Esophagus muscularis mucosa (tissue), 4 donors: ENCODE measurements at regions not wholly inside any gene's neighbourhood (a gene's known extent, or its start where the extent isn't known, plus 50 kb on each side); places are given as distances from the start of the nearest gene placed in this dataset.

Source experiments
- DNase-seq: peaks from one replicate; pipeline ENCODE4 v3.0.0-alpha.2; 2017; ENCODE audit errors: extremely low spot score
- H3K27ac ChIP-seq, 4 donors: fragments of 200-600 bp; sonication (generic); replicated peaks in 1 of 4; 1 replicate in 3 of 4; 2 replicates in 1 of 4; pipeline ENCODE4 v1.5.1; 2016 to 2019; ENCODE audit warnings: mild to moderate bottlenecking in 1 of 4
- H3K27me3 ChIP-seq, 4 donors: fragments of 200-600 bp; sonication (generic); one replicate each; pipeline versions ENCODE4 v1.5.1 to v1.6.0; 2016 to 2019
- H3K36me3 ChIP-seq, 4 donors: fragments of 200-600 bp; sonication (generic); one replicate each; pipeline ENCODE4 v1.5.1; 2016 to 2019
- H3K4me1 ChIP-seq, 4 donors: fragments of 200-600 bp; sonication (generic); one replicate each; pipeline ENCODE4 v1.5.1; 2016 to 2019
- H3K4me3 ChIP-seq, 4 donors: fragments of 200-600 bp; sonication (generic); 1 replicate in 2 of 4; 2 replicates in 2 of 4; pipeline ENCODE4 v1.5.1; 2016 to 2019; ENCODE audit warnings: mild to moderate bottlenecking in 4 of 4, moderate library complexity in 1 of 4
- H3K9me3 ChIP-seq, 4 donors: fragments of 200-600 bp; sonication (generic); 1 replicate in 3 of 4; 2 replicates in 1 of 4; pipeline ENCODE4 v1.5.1; 2016 to 2019
- EP300 ChIP-seq: sonication (generic); formaldehyde crosslinking; IDR thresholded peaks from one replicate; pipeline ENCODE4 v1.6.1; 2017; ENCODE audit warnings: antibody characterized with exemption
- POLR2A ChIP-seq: fragments of 450-650 bp; IDR thresholded peaks from one replicate; pipeline ENCODE4 v1.6.1; 2017; ENCODE audit warnings: antibody characterized with exemption, moderate library complexity, mild to moderate bottlenecking, low read depth
- POLR2AphosphoS5 ChIP-seq, 2 donors: sonication (generic); formaldehyde crosslinking; IDR thresholded peaks; one replicate each; pipeline ENCODE4 v1.6.1; 2017; ENCODE audit warnings: antibody characterized with exemption in 2 of 2
- WGBS: methylation state at CpG from one replicate; pipeline ENCODE4 v1.1.5; 2018; 5-methylcytosine and 5-hydroxymethylcytosine counted together
- intact Hi-C: fragments of 100-400 bp; cut with DNase I; formaldehyde crosslinking; loops from one replicate; pipeline ENCODE4 v1.15.1; 2023
- TF ChIP-seq, protein P1 (sequence below), 3 experiments: fragments of 200-600 bp in 2 of 3; fragments of 450-650 bp in 1 of 3; sonication (generic) in 2 of 3; IDR thresholded peaks; one replicate each; pipeline ENCODE4 v1.5.1; 2017 to 2019; ENCODE audit warnings: antibody characterized with exemption in 3 of 3, mild to moderate bottlenecking in 2 of 3, moderate library complexity in 1 of 3

DNA sequence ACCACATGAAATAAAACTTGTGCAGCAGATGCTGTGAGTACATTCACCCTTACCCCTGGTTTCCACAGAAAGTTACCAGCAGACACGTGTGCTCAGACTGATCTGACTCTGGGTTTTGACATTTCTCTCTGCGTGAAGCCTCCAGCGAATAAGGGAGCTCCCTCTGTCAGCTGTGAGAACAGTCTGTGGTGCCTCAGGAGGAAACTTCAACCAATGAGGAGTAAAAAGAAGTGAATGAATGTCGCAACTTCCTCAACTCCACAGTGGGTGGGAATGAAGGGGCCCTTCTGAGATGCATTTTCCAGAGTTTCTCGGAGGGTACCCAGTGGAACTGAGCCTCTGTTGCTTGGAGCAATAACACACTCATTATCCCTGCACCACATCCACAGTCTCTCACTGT lies 743.4 kb downstream of the TNS3 start:
- Histone ChIP-seq H3K4me1 (no peaks in the 10 kb centered on the region), H3K27me3 (no peaks in the 10 kb centered on the region), H3K36me3 (no peaks in the 10 kb centered on the region), H3K27ac (no peak overlapping the region), H3K4me3 (no peak overlapping the region), H3K9me3 (no peaks in the 10 kb centered on the region)
- TF ChIP-seq, protein P1, sequence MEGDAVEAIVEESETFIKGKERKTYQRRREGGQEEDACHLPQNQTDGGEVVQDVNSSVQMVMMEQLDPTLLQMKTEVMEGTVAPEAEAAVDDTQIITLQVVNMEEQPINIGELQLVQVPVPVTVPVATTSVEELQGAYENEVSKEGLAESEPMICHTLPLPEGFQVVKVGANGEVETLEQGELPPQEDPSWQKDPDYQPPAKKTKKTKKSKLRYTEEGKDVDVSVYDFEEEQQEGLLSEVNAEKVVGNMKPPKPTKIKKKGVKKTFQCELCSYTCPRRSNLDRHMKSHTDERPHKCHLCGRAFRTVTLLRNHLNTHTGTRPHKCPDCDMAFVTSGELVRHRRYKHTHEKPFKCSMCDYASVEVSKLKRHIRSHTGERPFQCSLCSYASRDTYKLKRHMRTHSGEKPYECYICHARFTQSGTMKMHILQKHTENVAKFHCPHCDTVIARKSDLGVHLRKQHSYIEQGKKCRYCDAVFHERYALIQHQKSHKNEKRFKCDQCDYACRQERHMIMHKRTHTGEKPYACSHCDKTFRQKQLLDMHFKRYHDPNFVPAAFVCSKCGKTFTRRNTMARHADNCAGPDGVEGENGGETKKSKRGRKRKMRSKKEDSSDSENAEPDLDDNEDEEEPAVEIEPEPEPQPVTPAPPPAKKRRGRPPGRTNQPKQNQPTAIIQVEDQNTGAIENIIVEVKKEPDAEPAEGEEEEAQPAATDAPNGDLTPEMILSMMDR (IDR thresholded peaks at IDR 0.05), result no peak
- TF ChIP-seq EP300 (no peak), POLR2AphosphoS5 (IDR thresholded peaks at IDR 0.05) (no peak), POLR2A (no peak)
- DNase-seq, result no peak
- 82% methylated on average over 5 of the region's 5 CpGs for WGBS
- intact Hi-C loops, result loop anchor here (10.0 kb wide), 1 partner anchor 64 kb away; no protein-coding TSS in a partner anchor

DNA sequence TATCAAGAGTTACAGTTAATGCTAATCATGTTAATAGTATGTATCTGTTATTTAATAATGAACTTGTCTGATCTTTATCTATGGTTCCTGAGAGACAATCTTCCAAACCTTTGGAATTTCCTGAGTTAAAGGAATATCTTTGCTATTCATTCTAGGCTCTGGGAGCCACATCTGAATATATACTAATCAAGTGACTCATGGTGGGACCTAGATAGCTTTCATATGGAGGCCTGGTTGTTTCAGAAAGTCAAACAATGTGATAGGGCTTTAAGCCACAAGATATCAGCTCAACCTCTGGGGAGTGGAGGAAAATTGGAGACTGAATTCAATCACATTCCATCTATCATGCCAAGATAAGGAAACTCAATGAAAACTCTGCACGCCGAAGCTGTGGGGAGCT lies 746.4 kb downstream of the TNS3 start:
- TF ChIP-seq POLR2A (no peak), EP300 (no peak), POLR2AphosphoS5 (IDR thresholded peaks at IDR 0.05) (no peak)
- TF ChIP-seq, protein P1 (IDR thresholded peaks at IDR 0.05), result no peak
- no peak overlapping the region for H3K4me3 ChIP-seq
- H3K9me3 ChIP-seq, result no peaks in the 10 kb centered on the region
- no peak for DNase-seq
- no peaks in the 10 kb centered on the region for H3K36me3 ChIP-seq
- 96% methylated on average over 2 of the region's 2 CpGs for WGBS
- no peak overlapping the region for H3K27ac ChIP-seq
- H3K4me1 ChIP-seq, result no peaks in the 10 kb centered on the region
- no peaks in the 10 kb centered on the region for H3K27me3 ChIP-seq
- intact Hi-C loops, result loop anchor here (10.0 kb wide), 1 partner anchor 61 kb away; no protein-coding TSS in a partner anchor

DNA sequence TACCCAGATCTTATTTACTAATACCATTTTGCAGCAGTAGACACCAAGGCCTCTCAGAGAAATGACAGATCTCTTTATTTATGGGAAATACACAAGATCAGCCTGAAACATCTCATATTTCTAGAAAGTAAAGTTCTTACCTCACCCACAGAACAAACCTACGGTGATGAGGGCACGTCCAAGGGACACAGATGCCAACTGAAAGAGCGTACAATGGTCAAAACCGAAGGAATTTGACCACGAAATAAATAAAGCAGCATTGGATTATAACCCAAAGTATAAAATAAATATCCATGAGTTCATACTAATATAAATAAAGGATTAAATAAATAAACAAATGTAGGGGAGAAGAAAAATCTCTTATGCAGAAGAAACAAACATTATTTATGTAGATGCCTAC lies 747.0 kb downstream of the TNS3 start:
- no peaks in the 10 kb centered on the region for H3K36me3 ChIP-seq
- no peaks in the 10 kb centered on the region for H3K27me3 ChIP-seq
- WGBS, result 93% methylated on average over 5 of the region's 5 CpGs
- no peak overlapping the region for H3K4me3 ChIP-seq
- H3K9me3 ChIP-seq, result no peaks in the 10 kb centered on the region
- H3K27ac ChIP-seq, result no peak overlapping the region
- DNase-seq, result no peak
- intact Hi-C loops, result loop anchor here (10.0 kb wide), 1 partner anchor 60 kb away; no protein-coding TSS in a partner anchor
- no peak for TF ChIP-seq EP300
- TF ChIP-seq, protein P1 (IDR thresholded peaks at IDR 0.05), result no peak
- TF ChIP-seq POLR2AphosphoS5 (IDR thresholded peaks at IDR 0.05), result no peak
- TF ChIP-seq POLR2A, result no peak
- H3K4me1 ChIP-seq, result no peaks in the 10 kb centered on the region

DNA sequence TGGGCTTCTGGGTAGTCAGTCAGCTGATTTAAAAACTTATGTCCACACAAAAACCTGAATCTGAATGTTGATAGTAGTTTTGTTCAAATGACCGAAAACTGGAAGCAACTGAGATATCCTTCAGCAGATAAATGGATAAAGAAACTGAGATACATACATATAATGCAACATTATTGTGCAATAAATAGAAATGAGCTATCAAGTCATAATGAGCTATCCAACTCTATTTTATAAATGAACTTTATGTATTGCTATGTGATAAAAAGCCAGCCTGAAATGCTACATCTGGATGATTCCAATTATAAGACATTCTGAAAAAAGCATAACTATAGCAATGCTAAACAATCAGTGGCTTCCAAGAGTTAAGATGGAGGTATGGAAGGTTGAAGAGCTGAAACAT lies 748.7 kb downstream of the TNS3 start:
- H3K36me3 ChIP-seq, result no peaks in the 10 kb centered on the region
- WGBS, result 92% methylated on average over 1 of the region's 1 CpG
- no peak overlapping the region for H3K27ac ChIP-seq
- no peak for TF ChIP-seq POLR2A
- TF ChIP-seq EP300, result no peak
- no peak for TF ChIP-seq POLR2AphosphoS5 (IDR thresholded peaks at IDR 0.05)
- TF ChIP-seq, protein P1 (IDR thresholded peaks at IDR 0.05), result no peak
- H3K4me3 ChIP-seq, result no peak overlapping the region
- H3K27me3 ChIP-seq, result no peaks in the 10 kb centered on the region
- DNase-seq, result no peak
- H3K9me3 ChIP-seq, result no peaks in the 10 kb centered on the region
- intact Hi-C loops, result loop anchor here (10.0 kb wide), 1 partner anchor 58 kb away; no protein-coding TSS in a partner anchor
- no peaks in the 10 kb centered on the region for H3K4me1 ChIP-seq

GRCh38 chr7:46832136-46832535 lies 749.8 kb downstream of the TNS3 start:
- DNase-seq, result no peak
- no peaks in the 10 kb centered on the region for H3K36me3 ChIP-seq
- WGBS, result 79% methylated on average over 2 of the region's 2 CpGs
- H3K4me3 ChIP-seq, result no peak overlapping the region
- no peaks in the 10 kb centered on the region for H3K4me1 ChIP-seq
- peaks cover 0 to 9% (median 3%) of the 10 kb centered on the region in 4 donors for H3K9me3 ChIP-seq
- TF ChIP-seq POLR2A (no peak), POLR2AphosphoS5 (IDR thresholded peaks at IDR 0.05) (no peak), EP300 (no peak)
- TF ChIP-seq, protein P1 (IDR thresholded peaks at IDR 0.05), result no peak
- H3K27ac ChIP-seq, result no peak overlapping the region
- intact Hi-C loops, result loop anchor here (10.0 kb wide), 1 partner anchor 57 kb away; no protein-coding TSS in a partner anchor
- H3K27me3 ChIP-seq, result no peaks in the 10 kb centered on the region
